OCI-LY1 (cell line): ENCODE measurements at regions not wholly inside any gene's neighbourhood (a gene's known extent, or its start where the extent isn't known, plus 50 kb on each side); places are given as distances from the start of the nearest gene placed in this dataset.

ENCODE experiments used
- H2AFZ ChIP-seq: fragments of 200-600 bp; sonication (generic), shearing (Covaris generic); 2 replicates; pipeline ENCODE4 v1.6.0; 2014; ENCODE audit warnings: antibody characterized with exemption, mild to moderate bottlenecking, low read length
- H3F3A ChIP-seq: fragments of 200-600 bp; sonication (generic), shearing (Covaris generic); 2 replicates; pipeline ENCODE4 v1.6.0; 2014; ENCODE audit warnings: mild to moderate bottlenecking, antibody characterized with exemption, low read length, moderate library complexity; ENCODE audit not compliant: insufficient read depth
- H3K27ac ChIP-seq: fragments of 200-600 bp; sonication (generic); 2 replicates; pipeline ENCODE4 v1.5.1; 2014; ENCODE audit warnings: low read length, mixed run types, mild to moderate bottlenecking, low read depth; ENCODE audit not compliant: poor library complexity, severe bottlenecking
- H3K27me3 ChIP-seq: fragments of 200-600 bp; sonication (generic); 2 replicates; pipeline ENCODE4 v1.6.0; 2014; ENCODE audit warnings: antibody characterized with exemption, mild to moderate bottlenecking, low read length, moderate library complexity; ENCODE audit not compliant: insufficient read depth
- H3K36me3 ChIP-seq: fragments of 200-600 bp; sonication (generic); 2 replicates; pipeline ENCODE4 v1.6.1; 2014; ENCODE audit warnings: mild to moderate bottlenecking, antibody characterized with exemption, low read length, moderate library complexity, mixed read lengths; ENCODE audit not compliant: insufficient read depth
- H3K4me1 ChIP-seq: fragments of 200-600 bp; sonication (generic); 2 replicates; pipeline ENCODE4 v1.5.1; 2014; ENCODE audit warnings: mild to moderate bottlenecking, low read length, moderate library complexity; ENCODE audit not compliant: insufficient read depth, severe bottlenecking
- H3K4me2 ChIP-seq: fragments of 200-600 bp; sonication (generic), shearing (Covaris generic); 2 replicates; pipeline ENCODE4 v1.6.1; 2014; ENCODE audit warnings: low read length
- H3K4me3 ChIP-seq: fragments of 200-600 bp; sonication (generic); 2 replicates; pipeline ENCODE4 v1.5.1; 2014; ENCODE audit warnings: low read length, low read depth, mild to moderate bottlenecking, mixed read lengths; ENCODE audit not compliant: poor library complexity, severe bottlenecking
- H3K79me2 ChIP-seq: fragments of 200-600 bp; shearing (Covaris generic); 2 replicates; pipeline ENCODE4 v1.6.1; 2016; ENCODE audit warnings: mixed run types, low read length, mixed read lengths; ENCODE audit not compliant: insufficient read depth
- H3K9ac ChIP-seq: fragments of 200-600 bp; sonication (generic), shearing (Covaris generic); 2 replicates; pipeline ENCODE4 v1.6.1; 2014; ENCODE audit warnings: mild to moderate bottlenecking, low read length, mixed read lengths
- H3K9me2 ChIP-seq: fragments of 200-600 bp; sonication (generic), shearing (Covaris generic); 2 replicates; pipeline ENCODE4 v1.6.1; 2014; ENCODE audit warnings: low read depth, mild to moderate bottlenecking, low read length, mixed read lengths
- H3K9me3 ChIP-seq: fragments of 200-600 bp; shearing (Covaris generic); 2 replicates; pipeline ENCODE4 v1.6.1; 2014; ENCODE audit warnings: low read length, mixed read lengths
- H4K20me1 ChIP-seq: fragments of 200-600 bp; sonication (generic), shearing (Covaris generic); 2 replicates; pipeline ENCODE4 v1.6.0; 2016; ENCODE audit warnings: mild to moderate bottlenecking, low read length; ENCODE audit not compliant: insufficient read depth
- CTCF ChIP-seq: fragments of 200-600 bp; sonication (generic), shearing (Covaris generic); IDR thresholded peaks from 2 replicates; pipeline ENCODE4 v1.5.1; 2017; ENCODE audit warnings: mild to moderate bottlenecking, antibody characterized with exemption, low read length, moderate library complexity, mixed read lengths
- EZH2 ChIP-seq: fragments of 200-600 bp; sonication (generic), shearing (Covaris generic); IDR thresholded peaks from 2 replicates; pipeline ENCODE4 v1.8.0; 2017; ENCODE audit warnings: borderline replicate concordance, mixed run types, mild to moderate bottlenecking, antibody characterized with exemption, low read length, moderate library complexity, mixed read lengths

GRCh38 chr10:43901744-43902504, 253.2 kb upstream of the ZNF32 start:
- no peaks in the 10 kb centered on the region for H3K36me3 ChIP-seq
- H3K4me2 ChIP-seq: no peak overlapping the region
- no peak overlapping the region for H3K27ac ChIP-seq
- no peaks in the 10 kb centered on the region for H3K27me3 ChIP-seq
- no peaks in the 10 kb centered on the region for H3K79me2 ChIP-seq
- TF ChIP-seq CTCF (no peak), EZH2 (no peak)
- no peak overlapping the region for H3K4me3 ChIP-seq
- no peak overlapping the region for H2AFZ ChIP-seq
- no peaks in the 10 kb centered on the region for H3F3A ChIP-seq
- no peaks in the 10 kb centered on the region for H4K20me1 ChIP-seq
- H3K4me1 ChIP-seq: no peaks in the 10 kb centered on the region
- no peak overlapping the region for H3K9ac ChIP-seq
- H3K9me3 ChIP-seq: no peaks in the 10 kb centered on the region
- H3K9me2 ChIP-seq: no peaks in the 10 kb centered on the region

- H3K9me3 ChIP-seq: no peaks in the 10 kb centered on the region
- TF ChIP-seq EZH2 (no peak), CTCF (no peak)
- H3F3A ChIP-seq: no peaks in the 10 kb centered on the region
- no peaks in the 10 kb centered on the region for H4K20me1 ChIP-seq
- no peak overlapping the region for H3K4me3 ChIP-seq
- H3K27ac ChIP-seq: no peak overlapping the region
- no peak overlapping the region for H3K4me2 ChIP-seq
- H2AFZ ChIP-seq: no peak overlapping the region
- H3K9ac ChIP-seq: no peak overlapping the region
- H3K36me3 ChIP-seq: no peaks in the 10 kb centered on the region
- no peaks in the 10 kb centered on the region for H3K9me2 ChIP-seq
- no peaks in the 10 kb centered on the region for H3K4me1 ChIP-seq
- H3K27me3 ChIP-seq: no peaks in the 10 kb centered on the region
- H3K79me2 ChIP-seq: no peaks in the 10 kb centered on the region
Measured at GRCh38 chr10:43901302-43901701, 252.6 kb upstream of the ZNF32 start.

DNA sequence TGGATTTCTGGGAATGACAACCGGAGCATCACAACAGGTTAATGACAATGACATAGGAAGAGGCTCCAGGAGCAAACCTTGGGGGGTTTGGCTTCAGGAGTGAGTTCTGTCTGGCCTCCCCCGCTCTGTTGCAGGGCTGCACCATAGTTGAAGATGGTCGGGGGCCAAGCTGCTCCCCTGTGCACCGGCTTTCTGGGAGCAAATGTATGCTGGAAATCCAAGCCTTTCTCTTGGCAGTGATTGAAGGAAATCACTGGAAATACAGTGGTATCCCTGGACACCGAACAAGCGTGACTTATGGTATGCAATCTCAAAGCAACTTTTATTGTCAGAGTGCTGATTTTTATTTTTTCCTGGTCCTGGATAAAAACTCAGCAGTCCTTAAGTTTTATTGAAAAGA, 251.9 kb upstream of the ZNF32 start:
- H2AFZ ChIP-seq: no peak overlapping the region
- no peaks in the 10 kb centered on the region for H3K4me1 ChIP-seq
- H4K20me1 ChIP-seq: no peaks in the 10 kb centered on the region
- H3K9ac ChIP-seq: no peak overlapping the region
- no peaks in the 10 kb centered on the region for H3F3A ChIP-seq
- H3K27me3 ChIP-seq: no peaks in the 10 kb centered on the region
- no peaks in the 10 kb centered on the region for H3K9me2 ChIP-seq
- no peak overlapping the region for H3K4me2 ChIP-seq
- H3K36me3 ChIP-seq: no peaks in the 10 kb centered on the region
- TF ChIP-seq EZH2: no peak
- no peak overlapping the region for H3K4me3 ChIP-seq
- no peaks in the 10 kb centered on the region for H3K79me2 ChIP-seq
- H3K9me3 ChIP-seq: no peaks in the 10 kb centered on the region
- no peak overlapping the region for H3K27ac ChIP-seq

GRCh38 chr10:43899224-43899959, 250.7 kb upstream of the ZNF32 start:
- no peaks in the 10 kb centered on the region for H3K36me3 ChIP-seq
- H3K27me3 ChIP-seq: no peaks in the 10 kb centered on the region
- no peak overlapping the region for H3K4me3 ChIP-seq
- no peak overlapping the region for H3K27ac ChIP-seq
- no peaks in the 10 kb centered on the region for H3K9me2 ChIP-seq
- no peak overlapping the region for H2AFZ ChIP-seq
- H3K9ac ChIP-seq: no peak overlapping the region
- no peaks in the 10 kb centered on the region for H3K4me1 ChIP-seq
- no peaks in the 10 kb centered on the region for H4K20me1 ChIP-seq
- TF ChIP-seq CTCF (no peak), EZH2 (no peak)
- no peak overlapping the region for H3K4me2 ChIP-seq
- no peaks in the 10 kb centered on the region for H3K9me3 ChIP-seq
- no peaks in the 10 kb centered on the region for H3K79me2 ChIP-seq
- H3F3A ChIP-seq: no peaks in the 10 kb centered on the region
